HG02973 (cell line): ENCODE measurements at regions not wholly inside any gene's neighbourhood (a gene's known extent, or its start where the extent isn't known, plus 50 kb on each side); places are given as distances from the start of the nearest gene placed in this dataset.
"Not testable (repeated sequence)": the region's sequence is repeated elsewhere in the genome, so short reads cannot be mapped to it uniquely, and the experiment has no call there.

Experiments used
- ATAC-seq: cut with Tn5 transposase; IDR thresholded peaks from one replicate; pipeline ENCODE4 v1.9.1; 2021; ENCODE audit warnings: moderate library complexity; ENCODE audit not compliant: unreplicated experiment

- ATAC-seq: no peak
These were observed 361.9 kb downstream of the HLX start for GRCh38 chr1:221241157-221241556.

GRCh38 chr1:221241592-221241991 is 362.3 kb downstream of the HLX start:
- ATAC-seq: no peak

GRCh38 chr1:221246067-221246466 is 366.8 kb downstream of the HLX start:
- ATAC-seq: no peak

- ATAC-seq: no peak
These were observed 367.6 kb downstream of the HLX start for GRCh38 chr1:221246628-221247415.

- ATAC-seq: no peak
These were observed 372.3 kb downstream of the HLX start for GRCh38 chr1:221251580-221251979.

- ATAC-seq: no peak
These were observed 375.6 kb downstream of the HLX start for GRCh38 chr1:221254813-221255212.

- ATAC-seq: no peak
These were observed 377.5 kb downstream of the HLX start for GRCh38 chr1:221256773-221257172.

- not testable (repeated sequence) for ATAC-seq
These were observed 378.3 kb downstream of the HLX start for GRCh38 chr1:221257548-221257947.

GRCh38 chr1:221262677-221263076 is 383.4 kb downstream of the HLX start:
- not testable (repeated sequence) for ATAC-seq

GRCh38 chr1:221263831-221264767 is 384.9 kb downstream of the HLX start:
- peak; percentile 92 for ATAC-seq

- no peak for ATAC-seq
These were observed 385.6 kb downstream of the HLX start for GRCh38 chr1:221264848-221265247.

- ATAC-seq: no peak
These were observed 389.1 kb downstream of the HLX start for GRCh38 chr1:221268295-221268694.

GRCh38 chr1:221271701-221272100 is 392.5 kb downstream of the HLX start:
- no peak for ATAC-seq

GRCh38 chr1:221272940-221273339 is 393.7 kb downstream of the HLX start:
- ATAC-seq: no peak

GRCh38 chr1:221274373-221274772 is 395.1 kb downstream of the HLX start:
- ATAC-seq: no peak

GRCh38 chr1:221276896-221277409 is 397.7 kb downstream of the HLX start:
- no peak for ATAC-seq

- ATAC-seq: no peak
These were observed 399.9 kb downstream of the HLX start for GRCh38 chr1:221279146-221279545.

GRCh38 chr1:221283532-221283931 is 404.3 kb downstream of the HLX start:
- ATAC-seq: no peak

- ATAC-seq: no peak
These were observed 404.8 kb downstream of the HLX start for GRCh38 chr1:221284028-221284427.

GRCh38 chr1:221284991-221285390 is 405.7 kb downstream of the HLX start:
- not testable (repeated sequence) for ATAC-seq

- not testable (repeated sequence) for ATAC-seq
These were observed 406.4 kb downstream of the HLX start for GRCh38 chr1:221285458-221286210.
